Keratinocyte (primary cell): ENCODE measurements at regions not wholly inside any gene's neighbourhood (a gene's known extent, or its start where the extent isn't known, plus 50 kb on each side); places are given as distances from the start of the nearest gene placed in this dataset.

Experiments used
- CTCF ChIP-seq, 3 experiments: IDR thresholded peaks in 1 of 3; conservative IDR thresholded peaks in 1 of 3; optimal IDR thresholded peaks in 1 of 3; 2 replicates in 2 of 3; 3 replicates in 1 of 3; pipeline versions ENCODE3 to v1.5.1; 2011; ENCODE audit warnings: low read length in 3 of 3, mild to moderate bottlenecking in 3 of 3, moderate library complexity in 2 of 3, control low read depth in 1 of 3, inconsistent platforms in 1 of 3; ENCODE audit not compliant: insufficient read depth in 2 of 3; ENCODE audit errors: extremely low read depth in 1 of 3
- EZH2 ChIP-seq: IDR thresholded peaks from one replicate; pipeline ENCODE4 v1.6.1; 2012; ENCODE audit warnings: inconsistent platforms, mild to moderate bottlenecking, low read length, moderate library complexity

- no peak for TF ChIP-seq EZH2
- no peak for TF ChIP-seq CTCF (optimal IDR thresholded peaks at IDR 0.05 in 1 of 3, IDR thresholded peaks at IDR 0.05 in 1 of 3, conservative IDR thresholded peaks at IDR 0.05 in 1 of 3; ENCODE audit: extremely low read depth in 1 of 3, insufficient read depth in 2 of 3, low read length in 3 of 3)
Observed at GRCh38 chr12:77696183-77696582, 134.5 kb upstream of the NAV3 start.
